Uterus (tissue), 3 donors: ENCODE measurements at regions not wholly inside any gene's neighbourhood (a gene's known extent, or its start where the extent isn't known, plus 50 kb on each side); places are given as distances from the start of the nearest gene placed in this dataset.

Experiments
- DNase-seq, 2 donors: peaks; one replicate each; pipeline ENCODE4 v3.0.0-alpha.2; 2019 to 2020
- H3K27ac ChIP-seq, 2 donors: fragments of 200-600 bp; sonication (generic); 1 replicate in 1 of 2; 2 replicates in 1 of 2; pipeline ENCODE4 v1.5.1; 2016 to 2018
- H3K27me3 ChIP-seq, 2 donors: fragments of 200-600 bp; sonication (generic); one replicate each; pipeline ENCODE4 v1.5.1; 2018 to 2019; ENCODE audit warnings: control low read depth in 1 of 2
- H3K36me3 ChIP-seq, 2 donors: fragments of 200-600 bp; sonication (generic); one replicate each; pipeline ENCODE4 v1.5.1; 2019; ENCODE audit warnings: control low read depth in 1 of 2
- H3K4me1 ChIP-seq, 2 donors: fragments of 200-600 bp; sonication (generic); one replicate each; pipeline ENCODE4 v1.5.1; 2018 to 2019; ENCODE audit warnings: control low read depth in 1 of 2
- H3K4me3 ChIP-seq, 2 donors: fragments of 200-600 bp; sonication (generic); 1 replicate in 1 of 2; 2 replicates in 1 of 2; pipeline ENCODE4 v1.5.1; 2018 to 2019; ENCODE audit warnings: mild to moderate bottlenecking in 1 of 2
- H3K9me3 ChIP-seq, 2 donors: fragments of 200-600 bp; sonication (generic); one replicate each; pipeline ENCODE4 v1.5.1; 2019; ENCODE audit warnings: control low read depth in 1 of 2
- CTCF ChIP-seq, 4 experiments: fragments of 200-600 bp in 2 of 4; fragments of 450-650 bp in 2 of 4; sonication (generic) in 2 of 4; IDR thresholded peaks; one replicate each; pipeline ENCODE4 v1.5.1; 2016 to 2019; ENCODE audit warnings: antibody characterized with exemption in 4 of 4, mild to moderate bottlenecking in 2 of 4, moderate library complexity in 1 of 4
- POLR2A ChIP-seq, 2 donors: fragments of 450-650 bp; IDR thresholded peaks; one replicate each; pipeline ENCODE4 v1.6.1; 2016; ENCODE audit warnings: antibody characterized with exemption in 2 of 2, mild to moderate bottlenecking in 1 of 2, moderate library complexity in 1 of 2
- intact Hi-C: fragments of 100-400 bp; cut with DNase I; formaldehyde crosslinking; loops from one replicate; pipeline ENCODE4 v1.15.1; 2023; ENCODE audit warnings: low total_unique reads
- donor health status: DM: yes; HTN: yes; CAD: no.

GRCh38 chr20:22805996-22806395 is 221.6 kb upstream of the FOXA2 start:
- TF ChIP-seq POLR2A (IDR thresholded peaks at IDR 0.05) (no peak), CTCF (IDR thresholded peaks at IDR 0.05) (no peak)
- no peak for DNase-seq
- Histone ChIP-seq H3K27ac (no peak overlapping the region), H3K9me3 (no peaks in the 10 kb centered on the region), H3K4me3 (no peak overlapping the region), H3K4me1 (no peaks in the 10 kb centered on the region), H3K27me3 (no peaks in the 10 kb centered on the region), H3K36me3 (no peaks in the 10 kb centered on the region)
- intact Hi-C loops, result no loop called here

GRCh38 chr20:22807045-22807444 is 222.7 kb upstream of the FOXA2 start:
- H3K27me3 ChIP-seq, result no peaks in the 10 kb centered on the region
- no peak for TF ChIP-seq CTCF (IDR thresholded peaks at IDR 0.05)
- no peak for TF ChIP-seq POLR2A (IDR thresholded peaks at IDR 0.05)
- H3K9me3 ChIP-seq, result no peaks in the 10 kb centered on the region
- H3K4me3 ChIP-seq, result no peak overlapping the region
- H3K4me1 ChIP-seq, result no peaks in the 10 kb centered on the region
- no peaks in the 10 kb centered on the region for H3K36me3 ChIP-seq
- no peak for DNase-seq
- no peak overlapping the region for H3K27ac ChIP-seq
- intact Hi-C loops, result no loop called here

DNA sequence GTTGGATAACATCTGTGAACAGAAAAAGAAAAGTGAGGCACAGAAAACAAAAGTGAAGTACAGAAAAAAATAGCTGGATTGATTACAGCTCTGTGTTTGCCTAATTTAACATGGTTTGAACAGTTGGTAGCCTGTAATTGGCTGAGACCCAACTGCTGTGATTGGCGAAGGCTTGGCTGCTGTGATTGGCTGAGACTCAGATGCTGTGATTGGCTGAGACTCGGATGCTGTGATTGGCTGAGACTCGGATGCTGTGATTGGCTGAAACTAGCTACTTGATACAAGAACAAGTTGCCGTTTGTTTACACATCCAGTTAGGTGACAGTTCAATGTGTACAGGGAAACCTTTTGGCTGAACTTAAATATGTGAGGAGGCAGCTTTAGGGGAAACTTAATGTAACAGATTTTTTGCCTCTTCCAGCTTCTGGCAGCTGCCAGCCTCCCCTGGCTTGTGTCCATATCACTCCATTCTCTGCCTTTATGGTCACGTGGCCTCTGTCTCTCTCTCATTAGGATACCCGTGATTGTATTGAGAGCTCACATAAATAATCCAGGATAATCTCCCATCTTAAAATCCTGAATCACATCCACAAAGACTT is 223.4 kb upstream of the FOXA2 start:
- Histone ChIP-seq H3K4me1 (no peaks in the 10 kb centered on the region), H3K9me3 (no peaks in the 10 kb centered on the region), H3K27ac (no peak overlapping the region), H3K4me3 (no peak overlapping the region), H3K36me3 (no peaks in the 10 kb centered on the region), H3K27me3 (no peaks in the 10 kb centered on the region)
- no peak for DNase-seq
- intact Hi-C loops, result no loop called here
- TF ChIP-seq CTCF (IDR thresholded peaks at IDR 0.05) (no peak), POLR2A (IDR thresholded peaks at IDR 0.05) (no peak)

GRCh38 chr20:22808628-22809027 is 224.3 kb upstream of the FOXA2 start:
- intact Hi-C loops, result no loop called here
- H3K9me3 ChIP-seq, result no peaks in the 10 kb centered on the region
- no peaks in the 10 kb centered on the region for H3K36me3 ChIP-seq
- H3K4me3 ChIP-seq, result no peak overlapping the region
- DNase-seq, result no peak
- H3K27ac ChIP-seq, result no peak overlapping the region
- TF ChIP-seq CTCF (IDR thresholded peaks at IDR 0.05) (no peak), POLR2A (IDR thresholded peaks at IDR 0.05) (no peak)
- H3K4me1 ChIP-seq, result no peaks in the 10 kb centered on the region
- no peaks in the 10 kb centered on the region for H3K27me3 ChIP-seq

DNA sequence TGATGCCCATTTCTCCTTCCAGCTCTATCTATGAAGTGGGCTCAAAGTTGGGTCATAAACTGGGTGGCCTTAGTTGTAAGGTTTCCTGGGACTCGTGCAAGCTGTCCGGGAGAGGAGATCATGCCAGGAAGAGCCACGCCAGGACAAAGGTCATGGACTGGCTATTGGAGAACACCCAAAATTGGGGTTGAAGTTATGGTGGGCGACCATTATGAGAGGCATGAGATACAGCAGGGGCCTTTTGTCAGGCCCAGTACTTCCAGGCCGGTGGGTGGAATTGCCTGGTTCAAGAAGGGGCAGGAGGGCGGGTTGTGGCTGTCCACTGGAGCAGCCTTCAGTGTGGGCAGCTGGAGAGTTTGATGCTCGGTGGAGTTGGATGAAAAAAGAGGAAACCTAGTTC is 225.1 kb upstream of the SSTR4 start:
- no peaks in the 10 kb centered on the region for H3K27me3 ChIP-seq
- H3K9me3 ChIP-seq, result no peaks in the 10 kb centered on the region
- DNase-seq, result no peak
- H3K4me1 ChIP-seq, result no peaks in the 10 kb centered on the region
- no peak overlapping the region for H3K4me3 ChIP-seq
- intact Hi-C loops, result no loop called here
- H3K36me3 ChIP-seq, result no peaks in the 10 kb centered on the region
- TF ChIP-seq CTCF (IDR thresholded peaks at IDR 0.05) (no peak), POLR2A (IDR thresholded peaks at IDR 0.05) (no peak)
- H3K27ac ChIP-seq, result no peak overlapping the region
